IPS DF 6.9 (cell line): ENCODE measurements at regions not wholly inside any gene's neighbourhood (a gene's known extent, or its start where the extent isn't known, plus 50 kb on each side); places are given as distances from the start of the nearest gene placed in this dataset.
A peak's percentile ranks its signal among the peaks of the same experiment; 100 is the strongest.

Experiments
- DNase-seq: peaks from one replicate; pipeline ENCODE4 v3.0.0-alpha.2; 2013; ENCODE audit warnings: low read depth, low spot score
- H3K27ac ChIP-seq: one replicate; pipeline ENCODE4 v1.5.1; 2013; ENCODE audit warnings: low read length, control low read depth
- H3K27me3 ChIP-seq: 2 replicates; pipeline ENCODE4 v1.6.1; 2013; ENCODE audit warnings: mild to moderate bottlenecking, low read length; ENCODE audit not compliant: control insufficient read depth, insufficient read depth
- H3K36me3 ChIP-seq: 2 replicates; pipeline ENCODE4 v1.6.1; 2013; ENCODE audit warnings: low read length; ENCODE audit not compliant: control insufficient read depth, insufficient read depth
- H3K4me1 ChIP-seq: 2 replicates; pipeline ENCODE4 v1.6.1; 2013; ENCODE audit warnings: low read length; ENCODE audit not compliant: control insufficient read depth, insufficient read depth
- H3K4me3 ChIP-seq: 2 replicates; pipeline ENCODE4 v1.5.1; 2013; ENCODE audit warnings: mild to moderate bottlenecking, low read length
- H3K9me3 ChIP-seq: 2 replicates; pipeline ENCODE4 v1.6.1; 2013; ENCODE audit warnings: low read length, inconsistent platforms; ENCODE audit not compliant: control insufficient read depth, insufficient read depth
- WGBS: extraction: QIAGEN DNeasy Blood & Tissue Kit; methylation state at CpG from one replicate; pipeline ENCODE4 v1.1.7; 2013; ENCODE audit warnings: mixed read lengths, missing lambda C conversion rate; ENCODE audit not compliant: insufficient read length, insufficient coverage; 5-methylcytosine and 5-hydroxymethylcytosine counted together

GRCh38 chr12:114480337-114481199 lies 74.6 kb upstream of the TBX5 start:
- no CpG with 5 or more reads among the region's 34 CpGs for whole genome bisulfite sequencing
- peaks cover 36% of the 10 kb centered on the region for H3K27me3 ChIP-seq
- H3K4me1 ChIP-seq, result peaks cover 2% of the 10 kb centered on the region; the same call in 1 of the 2 replicates
- H3K36me3 ChIP-seq, result no peaks in the 10 kb centered on the region
- H3K4me3 ChIP-seq, result peak overlapping the region; percentile 12
- no peaks in the 10 kb centered on the region for H3K9me3 ChIP-seq
- no peak overlapping the region for H3K27ac ChIP-seq
- DNase-seq, result no peak

- Histone ChIP-seq H3K27me3 (peaks cover 36% of the 10 kb centered on the region), H3K36me3 (no peaks in the 10 kb centered on the region), H3K9me3 (no peaks in the 10 kb centered on the region), H3K4me1 (peaks cover 2% of the 10 kb centered on the region; the same call in 1 of the 2 replicates), H3K27ac (no peak overlapping the region), H3K4me3 (peak overlapping the region; percentile 49; the same call in 1 of the 2 replicates)
- no CpG with 5 or more reads among the region's 22 CpGs for WGBS
- DNase-seq, result no peak
Observed at GRCh38 chr12:114479831-114480230, 73.9 kb upstream of the TBX5 start.

GRCh38 chr12:114478865-114479264 lies 72.9 kb upstream of the TBX5 start:
- peaks cover 36% of the 10 kb centered on the region for H3K27me3 ChIP-seq
- H3K4me1 ChIP-seq, result peaks cover 2% of the 10 kb centered on the region; the same call in 1 of the 2 replicates
- H3K27ac ChIP-seq, result no peak overlapping the region
- DNase-seq, result no peak
- no peaks in the 10 kb centered on the region for H3K36me3 ChIP-seq
- no peak overlapping the region for H3K4me3 ChIP-seq
- H3K9me3 ChIP-seq, result no peaks in the 10 kb centered on the region
- no CpG with 5 or more reads among the region's 5 CpGs for WGBS

GRCh38 chr12:114477989-114478395 lies 72.0 kb upstream of the TBX5 start:
- Histone ChIP-seq H3K4me3 (no peak overlapping the region), H3K27me3 (peaks cover 36% of the 10 kb centered on the region), H3K4me1 (peaks cover 2% of the 10 kb centered on the region; the same call in 1 of the 2 replicates), H3K36me3 (no peaks in the 10 kb centered on the region), H3K9me3 (no peaks in the 10 kb centered on the region), H3K27ac (no peak overlapping the region)
- no CpG with 5 or more reads among the region's 5 CpGs for WGBS
- no peak for DNase-seq

- WGBS, result no CpG with 5 or more reads among the region's 2 CpGs
- no peak for DNase-seq
- Histone ChIP-seq H3K4me1 (peaks cover 2% of the 10 kb centered on the region; the same call in 1 of the 2 replicates), H3K4me3 (no peak overlapping the region), H3K27ac (no peak overlapping the region), H3K9me3 (no peaks in the 10 kb centered on the region), H3K36me3 (no peaks in the 10 kb centered on the region), H3K27me3 (peaks cover 18% of the 10 kb centered on the region)
Observed at GRCh38 chr12:114476159-114476558, 70.2 kb upstream of the TBX5 start.

GRCh38 chr12:114473717-114474116 lies 67.8 kb upstream of the TBX5 start:
- Histone ChIP-seq H3K36me3 (no peaks in the 10 kb centered on the region), H3K4me1 (peaks cover 2% of the 10 kb centered on the region; the same call in 1 of the 2 replicates), H3K27me3 (peaks cover 4% of the 10 kb centered on the region; the same call in 1 of the 2 replicates), H3K27ac (no peak overlapping the region), H3K4me3 (no peak overlapping the region), H3K9me3 (no peaks in the 10 kb centered on the region)
- no CpG with 5 or more reads among the region's 3 CpGs for WGBS
- no peak for DNase-seq

GRCh38 chr12:114473018-114473417 lies 67.1 kb upstream of the TBX5 start:
- no CpG with 5 or more reads among the region's 2 CpGs for WGBS
- no peak overlapping the region for H3K27ac ChIP-seq
- H3K27me3 ChIP-seq, result no peaks in the 10 kb centered on the region; the same call in 1 of the 2 replicates

GRCh38 chr12:114457620-114458019 lies 51.7 kb upstream of the TBX5 start:
- Histone ChIP-seq H3K4me3 (no peak overlapping the region), H3K36me3 (no peaks in the 10 kb centered on the region), H3K27ac (no peak overlapping the region), H3K4me1 (no peaks in the 10 kb centered on the region), H3K9me3 (no peaks in the 10 kb centered on the region), H3K27me3 (no peaks in the 10 kb centered on the region)
- no CpG with 5 or more reads among the region's 4 CpGs for WGBS
- no peak for DNase-seq

More at GRCh38 chr12:114473018-114473417, 67.1 kb upstream of the TBX5 start:
- Histone ChIP-seq H3K4me3 (no peak overlapping the region), H3K4me1 (peaks cover 2% of the 10 kb centered on the region; the same call in 1 of the 2 replicates), H3K36me3 (no peaks in the 10 kb centered on the region), H3K9me3 (no peaks in the 10 kb centered on the region)
- no peak for DNase-seq
